Stimulated activated naive CD8-positive, alpha-beta T cell treated with anti-CD3 and anti-CD28 coated beads, Interleukin-15, Interleukin-2, amounts not matched to agents 100 U/mL and 50 U/mL, for 24 hours (primary cell): ENCODE measurements at regions not wholly inside any gene's neighbourhood (a gene's known extent, or its start where the extent isn't known, plus 50 kb on each side); places are given as distances from the start of the nearest gene placed in this dataset.
"Not testable (repeated sequence)": the region's sequence is repeated elsewhere in the genome, so short reads cannot be mapped to it uniquely, and the experiment has no call there.

Experiments
- ATAC-seq: fragments of 150-1000 bp; cut with Tn5 transposase; one replicate; pipeline ENCODE4 v1.10.0; 2021
- DNase-seq: peaks from one replicate; pipeline ENCODE4 v3.0.0; 2021

GRCh38 chr17:71019699-71020098 is 850.4 kb downstream of the KCNJ2 start:
- ATAC-seq (no peak), DNase-seq (no peak)

DNA sequence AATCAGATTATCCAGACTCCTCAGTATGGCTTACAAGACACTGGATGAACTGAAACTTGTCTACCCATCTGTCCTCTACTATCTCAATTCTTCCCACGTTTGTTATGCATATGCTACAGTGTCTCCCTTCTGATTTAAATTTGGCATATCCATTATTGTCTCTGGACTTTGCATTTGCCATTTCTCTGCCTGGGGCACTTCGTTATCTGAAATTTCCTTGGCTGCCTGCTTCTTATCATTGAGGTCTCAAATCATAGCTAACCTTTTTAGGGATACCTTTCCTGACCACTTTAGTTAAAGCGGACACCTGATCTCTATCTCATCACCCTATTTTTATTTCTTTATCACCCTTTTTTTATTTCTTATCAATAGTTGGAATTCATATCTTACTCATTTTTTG is 853.4 kb downstream of the KCNJ2 start:
- ATAC-seq = no peak
- no peak for DNase-seq

DNA sequence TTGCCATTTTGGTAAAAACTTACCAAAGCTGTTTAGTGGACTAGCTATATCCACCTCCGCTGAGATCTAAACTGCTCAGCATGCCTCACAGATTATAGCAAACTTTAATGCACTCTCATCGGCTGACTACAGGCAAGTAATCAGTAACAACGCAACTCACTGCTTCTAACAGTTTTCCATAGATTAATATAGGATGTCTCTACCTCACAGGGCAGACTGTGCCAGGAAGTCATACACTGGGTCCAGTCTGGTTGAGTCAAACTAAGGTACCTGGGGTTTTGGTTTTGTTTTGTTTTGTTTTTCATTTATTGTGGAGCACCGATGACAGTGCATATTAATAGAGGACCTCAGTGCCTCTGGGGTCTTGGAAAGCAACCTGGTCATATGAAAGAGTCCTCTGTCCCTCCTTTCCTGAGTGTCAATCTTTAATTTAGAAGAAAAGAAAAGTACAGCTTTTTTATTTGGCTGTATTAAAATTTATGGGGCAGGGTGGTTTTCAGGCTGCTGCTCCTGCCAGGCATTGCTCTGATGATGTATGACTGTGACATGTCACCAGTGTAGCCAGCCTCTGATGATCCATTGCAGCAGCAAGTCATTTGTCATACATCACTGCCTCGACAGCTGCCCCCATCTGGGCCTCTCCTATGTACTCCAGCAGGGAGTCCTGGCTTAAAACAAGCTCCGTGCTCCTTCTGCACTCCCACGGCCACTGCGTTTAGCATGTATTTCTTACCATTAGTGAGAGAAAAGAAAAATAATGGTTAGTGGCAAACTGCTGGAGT is 854.1 kb downstream of the KCNJ2 start:
- ATAC-seq (no peak), DNase-seq (no peak)

- ATAC-seq = no peak
These were observed 854.8 kb downstream of the KCNJ2 start for GRCh38 chr17:71024172-71024571.

DNA sequence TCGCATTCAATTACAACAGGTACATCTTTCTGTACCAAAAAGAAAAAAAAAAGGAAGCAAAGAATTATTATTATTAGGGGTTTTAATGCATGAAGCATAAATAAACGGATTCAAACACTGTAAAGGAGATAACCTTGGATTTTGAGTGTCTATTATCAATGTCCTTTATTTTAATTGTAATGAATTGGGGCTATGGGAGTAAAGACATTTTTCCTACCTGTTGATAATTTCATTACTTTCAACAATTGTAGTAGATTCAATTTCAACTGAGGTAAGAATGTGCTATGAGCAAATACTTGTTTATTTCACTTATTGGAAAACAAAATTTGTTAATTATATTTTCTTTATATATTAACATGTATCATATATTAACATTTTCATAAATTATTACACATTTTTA is 855.6 kb downstream of the KCNJ2 start:
- DNase-seq (no peak), ATAC-seq (no peak)

More at GRCh38 chr17:71024172-71024571, 854.8 kb downstream of the KCNJ2 start:
- no peak for DNase-seq

DNA sequence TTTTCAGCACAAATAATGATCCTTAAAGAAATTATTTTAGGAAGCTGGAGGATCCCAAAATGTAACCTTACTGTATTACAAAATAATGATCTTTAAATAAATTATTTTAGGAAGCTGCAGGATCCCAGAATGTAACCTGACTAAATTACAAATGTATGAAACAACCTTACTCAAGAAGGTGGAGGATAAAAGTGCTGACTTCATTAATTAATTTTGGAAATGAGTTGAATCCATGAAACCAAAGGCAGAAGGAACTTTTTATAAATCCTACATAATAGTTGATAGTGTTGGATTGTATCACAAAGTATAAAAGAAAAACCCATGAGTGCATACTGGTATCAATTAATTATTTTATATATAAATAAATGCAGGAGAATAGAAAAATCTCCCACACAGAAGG is 859.9 kb downstream of the KCNJ2 start:
- no peak for ATAC-seq
- no peak for DNase-seq

DNA sequence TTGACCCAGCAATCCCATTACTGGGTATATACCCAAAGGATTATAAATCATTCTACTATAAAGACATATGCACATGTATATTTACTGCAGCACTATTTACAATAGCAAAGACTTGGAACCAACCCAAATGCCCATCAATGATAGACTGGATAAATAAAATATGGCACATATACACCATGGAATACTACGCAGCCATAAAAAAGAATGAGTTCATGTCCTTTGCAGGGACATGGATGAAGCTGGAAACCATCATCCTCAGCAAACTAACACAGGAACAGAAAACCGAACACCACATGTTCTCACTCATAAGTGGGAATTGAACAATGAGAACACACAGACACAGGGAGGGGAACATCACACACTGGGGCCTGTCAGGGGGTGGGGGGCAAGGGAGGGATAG is 862.0 kb downstream of the KCNJ2 start:
- not testable (repeated sequence) for DNase-seq, ATAC-seq

DNA sequence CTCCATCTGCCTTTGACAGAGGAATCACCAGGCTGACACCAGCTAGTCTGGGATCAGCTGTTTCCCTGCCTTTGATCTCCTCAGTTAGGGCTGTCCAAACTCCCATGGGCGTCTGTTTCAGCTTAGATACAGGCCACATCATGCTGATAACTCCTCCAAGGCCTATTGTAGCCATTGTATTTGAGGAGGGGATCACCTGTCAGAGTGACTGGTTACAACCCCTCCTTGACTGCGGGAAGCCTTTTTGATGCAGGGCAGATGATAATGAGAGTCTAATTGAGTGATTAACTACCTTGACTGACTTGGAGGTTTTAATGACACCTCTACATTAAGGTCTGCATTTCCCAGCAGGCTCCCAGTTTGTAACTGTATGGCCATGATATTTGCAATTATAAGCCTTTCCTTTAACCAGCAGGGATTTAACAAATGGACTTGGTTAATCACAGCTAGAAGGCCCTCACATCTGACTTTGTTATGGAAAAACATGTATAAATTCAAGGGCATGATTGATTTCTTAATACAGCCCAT is 863.5 kb downstream of the KCNJ2 start:
- DNase-seq = no peak
- ATAC-seq = no peak

DNA sequence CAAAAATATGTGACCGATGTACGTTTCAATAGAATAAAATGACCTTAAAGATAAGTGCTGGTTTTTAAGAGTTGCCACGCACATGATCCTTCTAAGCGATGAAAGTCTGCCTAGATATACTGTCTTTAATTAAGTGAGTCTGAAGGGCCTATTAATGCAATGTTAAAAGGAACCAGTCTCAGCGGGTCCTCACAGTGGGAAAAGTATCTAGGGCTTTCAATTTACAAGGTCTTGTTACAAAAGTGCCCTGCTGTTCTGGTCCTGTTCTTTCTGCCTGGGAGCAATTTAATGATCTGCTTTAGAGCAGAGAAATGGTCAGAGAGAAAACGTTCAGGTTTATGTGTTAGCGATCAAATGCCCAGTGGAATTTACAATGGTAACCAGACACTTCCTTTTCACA is 864.0 kb downstream of the KCNJ2 start:
- DNase-seq (no peak), ATAC-seq (no peak)

DNA sequence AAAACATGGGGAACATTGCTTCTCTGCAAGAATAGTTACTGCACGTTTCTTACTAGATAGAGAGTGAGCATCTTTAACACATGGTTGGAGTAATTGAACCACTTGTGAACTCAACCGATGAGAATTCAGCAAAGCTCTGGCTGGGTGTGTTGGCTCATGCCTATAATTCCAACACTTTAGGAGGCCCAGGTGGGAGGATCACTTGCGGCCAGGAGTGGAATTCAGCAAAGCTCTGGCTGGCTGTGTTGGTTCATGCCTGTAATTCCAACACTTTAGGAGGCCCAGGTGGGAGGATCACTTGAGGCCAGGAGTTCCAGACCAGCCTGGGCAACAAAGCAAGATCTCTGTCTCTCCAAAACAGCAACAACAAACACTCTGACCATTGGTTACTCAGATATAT is 865.9 kb downstream of the KCNJ2 start:
- ATAC-seq (no peak), DNase-seq (no peak)

GRCh38 chr17:71037386-71037785 is 868.1 kb downstream of the KCNJ2 start:
- ATAC-seq (no peak), DNase-seq (no peak)

DNA sequence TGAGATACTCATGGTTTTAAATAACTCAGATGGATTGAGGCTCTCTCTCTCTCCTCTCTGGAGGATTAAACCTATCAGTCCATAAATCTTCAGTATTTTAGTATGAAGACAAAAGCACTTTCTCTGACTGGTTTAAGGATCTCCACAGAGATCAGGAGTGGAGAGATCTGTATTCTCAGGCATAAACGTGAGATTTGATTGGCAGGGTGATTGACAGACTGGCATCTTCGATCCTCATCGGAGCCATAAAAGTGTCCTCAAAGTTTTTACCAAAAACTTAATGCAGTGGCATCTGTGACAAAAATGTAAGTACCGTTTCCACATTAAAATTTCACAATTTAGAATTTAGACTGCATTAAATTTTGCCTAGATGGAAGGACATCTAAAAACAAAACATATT is 870.1 kb downstream of the KCNJ2 start:
- DNase-seq (no peak), ATAC-seq (no peak)

DNA sequence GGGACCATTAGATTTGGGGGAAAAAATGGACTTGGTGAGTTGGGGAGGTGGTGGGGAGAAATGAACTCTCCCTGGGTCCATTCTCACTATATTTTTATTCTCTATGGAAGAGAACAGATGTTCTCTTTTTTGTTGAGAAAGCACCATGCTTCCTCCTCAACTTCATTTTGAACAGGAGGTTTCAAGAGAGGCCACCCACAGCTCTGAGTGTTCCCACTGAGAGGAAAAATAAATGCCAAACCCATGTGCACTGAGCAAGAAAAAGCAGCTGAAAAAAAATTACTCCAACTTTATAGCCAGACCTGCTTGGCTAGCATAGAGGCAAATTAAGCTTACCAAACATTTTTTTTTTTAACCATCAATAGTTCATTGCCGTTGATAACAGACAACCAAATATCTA is 883.6 kb downstream of the KCNJ2 start:
- ATAC-seq (no peak), DNase-seq (no peak)

GRCh38 chr17:71055128-71055527 is 885.8 kb downstream of the KCNJ2 start:
- no peak for ATAC-seq

GRCh38 chr17:71057448-71057847 is 888.1 kb downstream of the KCNJ2 start:
- no peak for DNase-seq
- no peak for ATAC-seq

More at GRCh38 chr17:71055128-71055527, 885.8 kb downstream of the KCNJ2 start:
- no peak for DNase-seq

GRCh38 chr17:71057938-71058337 is 888.6 kb downstream of the KCNJ2 start:
- DNase-seq = no peak
- ATAC-seq = no peak

GRCh38 chr17:71063127-71063526 is 893.8 kb downstream of the KCNJ2 start:
- ATAC-seq (no peak), DNase-seq (no peak)

DNA sequence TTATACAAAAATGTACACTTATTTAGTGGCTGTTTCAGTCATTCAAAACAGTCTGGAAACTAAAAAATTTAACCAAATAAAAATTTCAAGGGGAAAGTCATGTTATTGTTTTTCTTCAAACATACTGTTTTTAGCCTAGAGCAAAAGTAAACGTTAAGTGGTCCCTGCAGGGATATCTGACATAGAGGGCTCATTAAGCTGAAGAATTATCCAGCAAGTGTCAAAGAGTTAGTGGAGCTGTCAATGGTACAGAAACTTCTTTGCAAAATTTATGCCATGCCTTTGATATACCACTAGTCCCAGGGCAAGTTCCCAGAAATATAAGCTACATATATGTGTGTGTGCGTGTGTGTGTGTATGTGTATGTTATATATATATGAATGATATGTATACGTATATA is 894.2 kb downstream of the KCNJ2 start:
- DNase-seq (no peak), ATAC-seq (no peak)

GRCh38 chr17:71067669-71068407 is 898.5 kb downstream of the KCNJ2 start:
- DNase-seq (no peak), ATAC-seq (no peak)

- ATAC-seq = no peak
These were observed 899.0 kb downstream of the KCNJ2 start for GRCh38 chr17:71068408-71068750.

GRCh38 chr17:71071041-71071440 is 901.7 kb downstream of the KCNJ2 start:
- ATAC-seq (no peak), DNase-seq (no peak)

More at GRCh38 chr17:71068408-71068750, 899.0 kb downstream of the KCNJ2 start:
- DNase-seq = no peak

DNA sequence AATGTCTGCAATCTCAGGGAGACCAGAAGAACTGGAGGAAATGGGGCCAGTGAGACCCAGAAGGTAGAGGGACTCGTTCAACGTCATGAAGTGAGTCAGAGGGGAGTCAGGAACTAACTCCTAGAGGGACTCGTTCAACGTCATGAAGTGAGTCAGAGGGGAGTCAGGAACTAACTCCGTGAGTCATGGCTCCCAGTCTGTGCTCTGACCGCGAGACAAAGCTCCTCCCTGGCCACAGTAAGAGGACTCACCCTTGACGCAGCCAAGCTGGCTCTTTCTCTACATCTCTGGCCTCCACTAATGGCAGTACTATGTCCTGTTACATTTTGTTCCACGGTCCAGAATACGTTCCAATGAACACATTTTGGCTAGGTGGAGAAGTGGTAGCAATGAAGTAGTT is 902.5 kb downstream of the KCNJ2 start:
- no peak for DNase-seq
- ATAC-seq = no peak

GRCh38 chr17:71080937-71081336 is 911.6 kb downstream of the KCNJ2 start:
- ATAC-seq (no peak), DNase-seq (no peak)

GRCh38 chr17:71081666-71082065 is 912.3 kb downstream of the KCNJ2 start:
- DNase-seq (no peak), ATAC-seq (no peak)
